ENCODE measurements at regions not wholly inside any gene's neighbourhood (a gene's known extent, or its start where the extent isn't known, plus 50 kb on each side); places are given as distances from the start of the nearest gene placed in this dataset.
"Not testable (repeated sequence)": the region's sequence is repeated elsewhere in the genome, so short reads cannot be mapped to it uniquely, and the experiment has no call there.

DNA sequence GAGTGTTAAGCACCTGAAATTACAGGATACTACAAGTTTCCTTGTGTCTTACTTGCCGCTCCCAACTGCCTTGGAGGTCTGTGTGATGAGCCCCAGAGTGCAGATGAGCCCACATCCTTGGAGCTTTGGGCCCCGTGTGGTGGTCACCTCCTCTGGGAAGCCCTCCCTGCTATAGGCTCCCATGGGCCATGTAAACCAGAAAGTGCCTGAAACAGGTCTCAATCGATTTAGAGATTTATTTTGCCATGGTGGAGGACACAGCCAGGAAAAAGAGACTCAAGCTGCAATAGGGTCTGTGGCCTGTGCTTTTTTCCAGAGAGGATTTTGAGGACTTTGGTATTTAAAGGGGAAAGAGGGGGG, 89.4 kb upstream of the KCTD7 start:
- H3K27ac ChIP-seq (ENCODE audit: low read depth in 1 of 2, low read length in 1 of 2): no peak overlapping the region
- WGBS: 93% methylated on average over 3 of the region's 3 CpGs
- H3K9me3 ChIP-seq (ENCODE audit: control insufficient read depth in 2 of 2, insufficient read depth in 1 of 2, low read length in 1 of 2): no peaks in the 10 kb centered on the region
- DNase-seq (ENCODE audit: low read depth in 6 of 9, low spot score in 9 of 9): no peak
- H3K4me1 ChIP-seq (ENCODE audit: control insufficient read depth in 2 of 2, insufficient read depth in 2 of 2, low read length in 2 of 2): no peaks in the 10 kb centered on the region
- no peak overlapping the region for H3K4me3 ChIP-seq (ENCODE audit: low read length in 2 of 2)
- no peaks in the 10 kb centered on the region for H3K27me3 ChIP-seq (ENCODE audit: control insufficient read depth in 2 of 2, insufficient read depth in 1 of 2, low read length in 1 of 2)
- H3K36me3 ChIP-seq (ENCODE audit: control insufficient read depth in 2 of 2, insufficient read depth in 2 of 2, low read length in 1 of 2): peaks cover 4 to 15% of the 10 kb centered on the region in 2 donors

DNA sequence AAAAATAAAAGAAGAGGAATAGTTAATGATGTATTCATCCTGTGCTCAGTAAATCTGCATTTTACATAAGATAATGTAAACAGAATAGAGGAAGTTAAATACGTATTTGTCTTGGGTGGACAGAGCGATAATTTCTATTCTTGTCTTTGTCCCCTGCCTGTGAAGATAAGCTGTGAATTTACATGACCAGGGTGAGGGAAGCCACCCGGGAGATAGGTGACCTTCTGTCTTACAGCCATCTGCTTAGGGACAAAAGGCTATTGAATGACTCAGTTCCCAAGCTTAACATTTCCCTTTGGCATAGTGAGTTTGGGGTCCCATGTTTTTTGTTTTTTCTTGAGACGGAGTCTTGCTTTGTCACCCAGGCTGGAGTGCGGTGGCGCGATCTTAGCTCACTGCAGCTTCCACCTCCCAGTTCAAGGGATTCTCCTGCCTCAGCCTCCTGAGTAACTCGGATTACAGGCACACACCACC, 88.7 kb upstream of the KCTD7 start:
- peaks cover 8 to 17% of the 10 kb centered on the region in 2 donors for H3K36me3 ChIP-seq (ENCODE audit: control insufficient read depth in 2 of 2, insufficient read depth in 2 of 2, low read length in 1 of 2)
- 96% methylated on average over 8 of the region's 8 CpGs for WGBS

DNA sequence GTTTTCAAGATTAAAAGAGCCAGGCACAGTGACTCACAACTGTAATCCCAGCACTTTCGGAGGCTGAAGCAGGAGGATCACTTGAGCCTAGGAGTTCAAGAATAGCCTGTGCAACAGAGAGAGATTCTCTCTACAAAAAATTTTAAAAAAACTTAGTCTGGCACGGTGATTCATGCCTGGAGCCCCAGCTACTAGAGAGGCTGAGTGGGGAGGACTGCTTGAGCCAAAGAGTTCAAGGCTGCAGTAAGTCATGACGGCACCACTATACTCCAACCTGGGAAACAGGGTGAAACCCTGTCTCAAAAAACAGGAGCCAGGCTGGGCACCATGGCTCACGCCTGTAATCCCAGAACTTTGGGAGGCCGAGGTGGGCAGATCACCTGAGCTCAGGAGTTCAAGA, 86.6 kb upstream of the KCTD7 start:
- H3K36me3 ChIP-seq (ENCODE audit: control insufficient read depth in 2 of 2, insufficient read depth in 2 of 2, low read length in 1 of 2): peaks cover 20 to 28% of the 10 kb centered on the region in 2 donors
- H3K4me3 ChIP-seq (ENCODE audit: low read length in 2 of 2): no peak overlapping the region
- DNase-seq (ENCODE audit: low read depth in 6 of 9, low spot score in 9 of 9): no peak
- H3K9me3 ChIP-seq (ENCODE audit: control insufficient read depth in 2 of 2, insufficient read depth in 1 of 2, low read length in 1 of 2): no peaks in the 10 kb centered on the region
- no peaks in the 10 kb centered on the region for H3K4me1 ChIP-seq (ENCODE audit: control insufficient read depth in 2 of 2, insufficient read depth in 2 of 2, low read length in 2 of 2)
- no peaks in the 10 kb centered on the region for H3K27me3 ChIP-seq (ENCODE audit: control insufficient read depth in 2 of 2, insufficient read depth in 1 of 2, low read length in 1 of 2)
- no peak overlapping the region for H3K27ac ChIP-seq (ENCODE audit: low read depth in 1 of 2, low read length in 1 of 2)
- WGBS: 98% methylated on average over 5 of the region's 5 CpGs

More for the DNA sequence above, 88.7 kb upstream of the KCTD7 start:
- Histone ChIP-seq H3K27me3 (ENCODE audit: control insufficient read depth in 2 of 2, insufficient read depth in 1 of 2, low read length in 1 of 2) (no peaks in the 10 kb centered on the region), H3K4me1 (ENCODE audit: control insufficient read depth in 2 of 2, insufficient read depth in 2 of 2, low read length in 2 of 2) (no peaks in the 10 kb centered on the region), H3K27ac (ENCODE audit: low read depth in 1 of 2, low read length in 1 of 2) (no peak overlapping the region), H3K9me3 (ENCODE audit: control insufficient read depth in 2 of 2, insufficient read depth in 1 of 2, low read length in 1 of 2) (no peaks in the 10 kb centered on the region), H3K4me3 (ENCODE audit: low read length in 2 of 2) (no peak overlapping the region)
- no peak for DNase-seq (ENCODE audit: low read depth in 6 of 9, low spot score in 9 of 9)

DNA sequence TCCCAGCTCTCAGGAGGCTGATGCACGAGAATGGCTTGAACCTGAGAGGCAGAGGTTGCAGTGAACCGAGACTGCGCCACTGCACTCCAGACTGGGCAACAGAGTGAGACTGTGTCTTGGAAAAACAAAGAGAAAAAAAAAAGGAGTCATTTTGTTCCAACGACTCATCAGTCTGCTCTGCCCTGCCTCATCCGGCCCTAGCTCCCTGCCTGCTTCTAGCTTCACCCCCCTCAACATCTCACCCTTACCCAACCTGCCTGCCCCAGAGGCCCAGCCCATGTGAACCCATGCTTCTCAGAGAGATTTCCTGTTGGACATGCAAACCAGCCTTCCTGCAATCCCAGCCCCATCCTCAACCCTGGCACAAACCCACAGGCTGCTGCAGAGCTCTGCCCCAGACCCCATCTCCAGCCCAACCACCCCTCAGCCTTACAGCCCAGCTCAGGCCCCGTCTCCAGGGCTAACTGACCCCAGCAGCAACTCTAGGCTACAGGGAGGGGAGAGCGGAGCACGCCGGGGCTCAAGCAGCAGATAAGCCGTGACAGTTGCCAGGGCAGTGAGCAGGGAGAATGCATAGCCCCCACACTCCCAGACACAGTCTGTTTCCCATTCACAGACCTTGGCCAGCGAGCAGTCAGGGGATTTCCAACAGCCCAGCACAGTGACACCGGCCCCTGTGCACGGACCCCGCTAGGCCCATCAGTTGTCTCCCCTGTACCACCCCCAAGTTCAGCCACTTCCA, 86.0 kb upstream of the KCTD7 start:
- Histone ChIP-seq H3K27ac (ENCODE audit: low read depth in 1 of 2, low read length in 1 of 2) (no peak overlapping the region), H3K27me3 (ENCODE audit: control insufficient read depth in 2 of 2, insufficient read depth in 1 of 2, low read length in 1 of 2) (no peaks in the 10 kb centered on the region), H3K4me1 (ENCODE audit: control insufficient read depth in 2 of 2, insufficient read depth in 2 of 2, low read length in 2 of 2) (no peaks in the 10 kb centered on the region), H3K36me3 (ENCODE audit: control insufficient read depth in 2 of 2, insufficient read depth in 2 of 2, low read length in 1 of 2) (peaks cover 20 to 28% of the 10 kb centered on the region in 2 donors), H3K4me3 (ENCODE audit: low read length in 2 of 2) (no peak overlapping the region), H3K9me3 (ENCODE audit: control insufficient read depth in 2 of 2, insufficient read depth in 1 of 2, low read length in 1 of 2) (no peaks in the 10 kb centered on the region)
- no peak for DNase-seq (ENCODE audit: low read depth in 6 of 9, low spot score in 9 of 9)
- WGBS: 94% methylated on average over 14 of the region's 14 CpGs

DNA sequence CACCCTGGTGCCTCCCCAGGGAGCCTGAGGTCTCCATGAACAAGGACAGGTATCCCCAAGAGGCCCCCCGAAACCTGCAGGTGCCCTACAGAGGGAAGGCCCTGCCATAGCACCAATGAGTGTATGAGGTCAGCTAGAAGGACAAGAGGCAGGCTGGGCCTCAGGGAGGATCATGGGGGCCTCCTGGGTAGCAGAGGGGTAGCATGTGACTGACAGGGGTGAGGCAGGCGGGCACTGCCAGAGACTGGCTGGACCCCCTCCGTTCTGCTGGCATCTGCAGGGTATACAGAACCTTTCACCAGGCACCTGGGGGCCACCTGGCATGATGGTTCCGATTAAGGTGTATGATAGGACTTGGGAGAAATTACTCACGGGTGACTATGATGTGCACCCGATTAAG, 79.2 kb upstream of the KCTD7 start:
- no peaks in the 10 kb centered on the region for H3K9me3 ChIP-seq (ENCODE audit: control insufficient read depth in 2 of 2, insufficient read depth in 1 of 2, low read length in 1 of 2)
- H3K36me3 ChIP-seq (ENCODE audit: control insufficient read depth in 2 of 2, insufficient read depth in 2 of 2, low read length in 1 of 2): peaks cover 52 to 70% of the 10 kb centered on the region in 2 donors
- no peak overlapping the region for H3K4me3 ChIP-seq (ENCODE audit: low read length in 2 of 2)
- 97% methylated on average over 6 of the region's 6 CpGs for WGBS
- H3K4me1 ChIP-seq (ENCODE audit: control insufficient read depth in 2 of 2, insufficient read depth in 2 of 2, low read length in 2 of 2): no peaks in the 10 kb centered on the region
- no peak for DNase-seq (ENCODE audit: low read depth in 6 of 9, low spot score in 9 of 9)
- no peak overlapping the region for H3K27ac ChIP-seq (ENCODE audit: low read depth in 1 of 2, low read length in 1 of 2)
- H3K27me3 ChIP-seq (ENCODE audit: control insufficient read depth in 2 of 2, insufficient read depth in 1 of 2, low read length in 1 of 2): no peaks in the 10 kb centered on the region

DNA sequence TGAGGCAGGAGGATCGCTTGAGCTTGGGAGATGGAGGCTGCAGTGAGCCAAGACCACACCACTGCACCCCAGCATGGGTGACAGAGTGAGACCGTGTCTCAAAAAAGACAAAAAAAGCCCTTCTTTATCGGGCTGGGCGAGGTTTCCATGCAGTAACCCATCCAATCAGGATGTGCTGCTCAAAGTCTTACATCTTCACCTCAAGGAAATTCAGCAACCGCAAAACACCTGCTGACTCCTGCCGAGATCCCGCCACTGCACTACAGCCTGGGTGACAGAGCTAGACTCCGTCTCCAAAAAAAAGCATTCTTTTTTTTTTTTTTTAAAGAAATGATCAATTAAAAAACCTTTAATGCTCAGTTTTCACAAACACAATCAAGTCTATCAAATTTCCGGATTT, 75.7 kb upstream of the KCTD7 start:
- DNase-seq (ENCODE audit: low read depth in 6 of 9, low spot score in 9 of 9): no peak
- 98% methylated on average over 9 of the region's 9 CpGs for WGBS
- no peak overlapping the region for H3K4me3 ChIP-seq (ENCODE audit: low read length in 2 of 2)
- H3K4me1 ChIP-seq (ENCODE audit: control insufficient read depth in 2 of 2, insufficient read depth in 2 of 2, low read length in 2 of 2): no peaks in the 10 kb centered on the region
- no peak overlapping the region for H3K27ac ChIP-seq (ENCODE audit: low read depth in 1 of 2, low read length in 1 of 2)
- H3K27me3 ChIP-seq (ENCODE audit: control insufficient read depth in 2 of 2, insufficient read depth in 1 of 2, low read length in 1 of 2): no peaks in the 10 kb centered on the region
- peaks cover 40 to 77% of the 10 kb centered on the region in 2 donors for H3K36me3 ChIP-seq (ENCODE audit: control insufficient read depth in 2 of 2, insufficient read depth in 2 of 2, low read length in 1 of 2)
- no peaks in the 10 kb centered on the region for H3K9me3 ChIP-seq (ENCODE audit: control insufficient read depth in 2 of 2, insufficient read depth in 1 of 2, low read length in 1 of 2)

DNA sequence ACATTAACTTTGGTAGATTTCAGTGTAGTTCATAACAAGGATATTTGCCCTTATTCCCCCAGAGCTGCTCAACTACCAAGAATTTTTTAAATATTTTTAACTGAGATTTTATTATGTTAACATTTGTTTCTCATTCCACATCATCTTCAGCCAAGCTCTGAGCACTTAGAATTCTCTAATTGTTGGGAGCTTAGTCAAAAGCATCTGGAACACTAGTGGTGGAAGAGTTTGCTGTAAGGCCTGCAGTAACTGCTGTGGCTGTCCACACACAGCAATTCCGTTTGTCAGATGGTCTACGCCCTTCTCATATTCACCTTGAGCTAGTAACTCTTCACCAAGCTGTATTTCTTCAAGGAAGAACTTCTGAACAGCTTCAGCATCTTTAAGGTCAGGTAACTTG, 75.0 kb upstream of the KCTD7 start:
- 98% methylated on average over 2 of the region's 2 CpGs for WGBS
- not testable (repeated sequence) for H3K27ac ChIP-seq (ENCODE audit: low read depth in 1 of 2, low read length in 1 of 2); H3K27me3 ChIP-seq (ENCODE audit: control insufficient read depth in 2 of 2, insufficient read depth in 1 of 2, low read length in 1 of 2); DNase-seq (ENCODE audit: low read depth in 6 of 9, low spot score in 9 of 9); H3K4me1 ChIP-seq (ENCODE audit: control insufficient read depth in 2 of 2, insufficient read depth in 2 of 2, low read length in 2 of 2); H3K4me3 ChIP-seq (ENCODE audit: low read length in 2 of 2); H3K9me3 ChIP-seq (ENCODE audit: control insufficient read depth in 2 of 2, insufficient read depth in 1 of 2, low read length in 1 of 2)
- H3K36me3 ChIP-seq (ENCODE audit: control insufficient read depth in 2 of 2, insufficient read depth in 2 of 2, low read length in 1 of 2): peaks cover 40 to 78% of the 10 kb centered on the region in 2 donors

DNA sequence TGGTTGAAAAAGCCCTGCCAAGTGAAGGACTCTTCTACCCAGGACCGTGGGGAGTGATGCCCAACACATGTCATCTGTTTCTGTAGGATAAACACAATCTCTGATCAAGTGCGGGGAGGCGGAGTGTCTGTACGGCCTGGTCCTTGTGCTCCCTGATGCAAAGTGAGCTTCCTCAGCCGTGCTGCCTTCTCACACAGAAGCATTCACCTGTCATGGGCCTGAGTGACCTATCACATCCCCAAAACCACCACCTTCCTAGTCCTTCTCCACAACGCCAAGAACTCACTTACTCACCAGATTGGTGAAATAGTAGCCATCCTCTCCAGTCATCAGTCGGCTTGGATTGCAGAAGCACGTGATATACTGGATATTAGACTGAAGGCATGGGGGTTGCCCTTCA, 74.4 kb upstream of the KCTD7 start:
- not testable (repeated sequence) for H3K4me3 ChIP-seq (ENCODE audit: low read length in 2 of 2); H3K27me3 ChIP-seq (ENCODE audit: control insufficient read depth in 2 of 2, insufficient read depth in 1 of 2, low read length in 1 of 2); DNase-seq (ENCODE audit: low read depth in 6 of 9, low spot score in 9 of 9); H3K9me3 ChIP-seq (ENCODE audit: control insufficient read depth in 2 of 2, insufficient read depth in 1 of 2, low read length in 1 of 2); H3K4me1 ChIP-seq (ENCODE audit: control insufficient read depth in 2 of 2, insufficient read depth in 2 of 2, low read length in 2 of 2); H3K27ac ChIP-seq (ENCODE audit: low read depth in 1 of 2, low read length in 1 of 2)
- H3K36me3 ChIP-seq (ENCODE audit: control insufficient read depth in 2 of 2, insufficient read depth in 2 of 2, low read length in 1 of 2): peaks cover 38 to 76% of the 10 kb centered on the region in 2 donors
- 96% methylated on average over 8 of the region's 8 CpGs for WGBS

DNA sequence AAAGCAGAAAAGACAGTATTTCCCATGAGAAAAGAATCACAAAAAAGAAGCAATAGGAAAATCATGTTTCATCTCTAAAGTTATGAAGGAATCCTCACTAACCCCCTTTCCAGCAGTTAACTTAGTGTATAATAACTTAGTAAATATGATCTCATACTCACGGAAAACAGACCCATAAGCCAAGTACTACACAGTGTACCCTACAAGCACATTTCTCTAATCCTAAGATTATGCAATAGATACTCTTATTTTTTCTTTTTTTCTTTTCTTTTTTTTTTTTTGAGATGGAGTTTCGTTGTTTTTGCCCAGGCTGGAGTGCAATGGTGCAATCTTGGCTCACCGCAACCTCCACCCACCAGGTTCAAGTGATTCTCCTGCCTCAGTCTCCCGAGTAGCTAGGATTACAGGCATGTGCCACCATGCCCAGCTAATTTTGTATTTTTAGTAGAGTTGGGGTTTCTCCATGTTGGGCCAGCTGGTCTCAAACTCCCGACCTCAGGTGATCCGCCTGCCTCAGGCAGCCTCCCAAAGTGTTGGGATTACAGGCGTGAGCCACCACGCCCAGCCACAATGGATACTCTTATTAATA, 73.7 kb upstream of the KCTD7 start:
- not testable (repeated sequence) for H3K27ac ChIP-seq (ENCODE audit: low read depth in 1 of 2, low read length in 1 of 2); H3K27me3 ChIP-seq (ENCODE audit: control insufficient read depth in 2 of 2, insufficient read depth in 1 of 2, low read length in 1 of 2); H3K4me3 ChIP-seq (ENCODE audit: low read length in 2 of 2); H3K9me3 ChIP-seq (ENCODE audit: control insufficient read depth in 2 of 2, insufficient read depth in 1 of 2, low read length in 1 of 2); DNase-seq (ENCODE audit: low read depth in 6 of 9, low spot score in 9 of 9); H3K4me1 ChIP-seq (ENCODE audit: control insufficient read depth in 2 of 2, insufficient read depth in 2 of 2, low read length in 2 of 2)
- 97% methylated on average over 8 of the region's 8 CpGs for WGBS
- H3K36me3 ChIP-seq (ENCODE audit: control insufficient read depth in 2 of 2, insufficient read depth in 2 of 2, low read length in 1 of 2): peaks cover 35 to 69% of the 10 kb centered on the region in 2 donors

Measured in thymus (tissue), 11 donors.